ENCODE measurements at regions not wholly inside any gene's neighbourhood (a gene's known extent, or its start where the extent isn't known, plus 50 kb on each side); places are given as distances from the start of the nearest gene placed in this dataset.

DNA sequence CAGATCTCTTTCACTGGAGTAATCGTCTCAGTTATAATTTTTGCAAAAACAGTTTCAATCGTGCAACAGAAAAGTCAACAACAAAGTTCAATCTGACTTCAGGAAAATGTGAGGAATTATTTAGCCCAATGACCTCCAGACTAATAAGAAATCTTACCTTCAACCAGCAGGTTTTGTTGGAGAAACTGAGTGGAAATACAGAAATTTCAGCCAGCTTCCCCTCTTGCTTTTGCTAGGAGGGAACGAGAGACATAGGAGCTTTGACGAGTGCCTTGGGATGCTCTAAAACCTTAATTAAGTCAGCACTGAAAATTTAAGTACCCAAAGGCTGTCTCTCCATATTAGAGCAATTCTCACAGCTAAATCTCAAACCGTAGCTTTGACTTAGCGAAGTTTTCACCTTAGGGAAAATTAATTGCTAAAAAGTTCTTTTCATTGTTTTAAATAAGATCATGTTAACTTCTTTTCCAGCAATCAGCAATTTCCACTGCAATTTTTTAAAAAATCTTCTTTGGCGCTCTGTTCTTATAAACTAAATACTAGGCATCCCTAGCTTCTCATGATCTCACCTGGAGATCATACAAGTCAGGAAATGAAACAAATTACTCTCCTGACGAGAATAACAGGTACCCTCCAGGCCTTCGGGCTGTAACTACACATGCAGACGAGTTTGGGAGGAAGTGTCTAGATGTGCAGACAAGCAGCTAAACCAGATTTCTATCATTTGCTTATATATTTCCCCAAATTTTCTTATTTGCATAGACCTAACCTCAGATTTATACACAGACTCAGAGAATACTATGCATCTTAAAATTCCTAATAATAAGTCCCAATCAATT, 250.2 kb downstream of the FAM43A start:
- no peak for DNase-seq (ENCODE audit: insufficient read length, low spot score)
- TF ChIP-seq POLR2AphosphoS5 (IDR thresholded peaks at IDR 0.05; ENCODE audit: low read depth, low read length): no peak
- TF ChIP-seq POLR2A (IDR thresholded peaks at IDR 0.05; ENCODE audit: low read depth, low read length): no peak
- no peak for TF ChIP-seq PAX5 (IDR thresholded peaks at IDR 0.05; ENCODE audit: insufficient read depth, low read length, severe bottlenecking)
- no peak for TF ChIP-seq SPI1 (IDR thresholded peaks at IDR 0.05; ENCODE audit: low read depth, low read length)
- no peak for TF ChIP-seq POU2F2 (IDR thresholded peaks at IDR 0.05; ENCODE audit: low read depth, low read length)
- TF ChIP-seq TAF1 (IDR thresholded peaks at IDR 0.05; ENCODE audit: low read depth, low read length): no peak
- FAIRE-seq: no peak

DNA sequence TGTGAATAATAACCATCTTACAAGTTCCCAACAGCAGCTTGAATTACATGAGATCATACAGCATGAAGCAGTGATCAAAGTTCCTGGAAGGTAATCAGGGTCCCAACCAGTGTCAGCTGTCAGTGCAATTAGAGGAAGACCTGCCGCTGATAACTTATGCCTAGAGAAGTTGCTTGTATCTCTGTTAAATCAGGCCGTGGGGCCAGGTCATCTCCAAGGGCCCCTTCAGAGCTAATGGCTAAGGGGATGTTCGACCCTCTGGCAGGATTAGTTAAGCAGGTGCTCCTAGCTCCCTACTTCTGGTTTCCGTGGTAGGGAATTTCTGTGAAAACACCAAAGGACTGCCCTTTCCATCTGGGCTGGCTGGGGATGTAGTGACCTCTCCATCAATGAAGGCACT, 251.0 kb downstream of the FAM43A start:
- FAIRE-seq (no peak), DNase-seq (ENCODE audit: insufficient read length, low spot score) (no peak)
- no peak for TF ChIP-seq POLR2AphosphoS5 (IDR thresholded peaks at IDR 0.05; ENCODE audit: low read depth, low read length)

DNA sequence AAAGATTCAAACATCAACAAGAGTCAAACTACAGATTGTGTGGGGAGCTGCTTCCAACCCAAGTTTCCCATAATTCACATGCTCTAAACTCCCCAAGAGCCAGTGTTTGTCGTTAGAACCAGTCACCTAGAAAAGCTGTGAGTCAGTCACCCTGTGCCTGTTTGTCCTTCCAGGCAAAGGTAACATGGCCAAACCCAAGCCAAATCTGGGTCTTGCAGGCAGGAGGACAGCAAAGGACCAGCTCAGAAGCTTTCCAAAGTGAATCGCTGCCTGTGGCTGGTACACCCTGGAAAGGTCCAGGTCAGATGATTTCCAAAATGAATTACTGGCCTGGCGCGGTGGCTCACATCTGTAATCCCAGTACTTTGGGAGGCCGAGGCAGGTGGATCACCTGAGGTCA, 251.5 kb downstream of the FAM43A start:
- TF ChIP-seq TAF1 (IDR thresholded peaks at IDR 0.05; ENCODE audit: low read depth, low read length): no peak
- TF ChIP-seq POU2F2 (IDR thresholded peaks at IDR 0.05; ENCODE audit: low read depth, low read length): no peak
- TF ChIP-seq PAX5 (IDR thresholded peaks at IDR 0.05; ENCODE audit: insufficient read depth, low read length, severe bottlenecking): no peak
- TF ChIP-seq POLR2A (IDR thresholded peaks at IDR 0.05; ENCODE audit: low read depth, low read length): no peak
- FAIRE-seq (no peak), DNase-seq (ENCODE audit: insufficient read length, low spot score) (no peak)

DNA sequence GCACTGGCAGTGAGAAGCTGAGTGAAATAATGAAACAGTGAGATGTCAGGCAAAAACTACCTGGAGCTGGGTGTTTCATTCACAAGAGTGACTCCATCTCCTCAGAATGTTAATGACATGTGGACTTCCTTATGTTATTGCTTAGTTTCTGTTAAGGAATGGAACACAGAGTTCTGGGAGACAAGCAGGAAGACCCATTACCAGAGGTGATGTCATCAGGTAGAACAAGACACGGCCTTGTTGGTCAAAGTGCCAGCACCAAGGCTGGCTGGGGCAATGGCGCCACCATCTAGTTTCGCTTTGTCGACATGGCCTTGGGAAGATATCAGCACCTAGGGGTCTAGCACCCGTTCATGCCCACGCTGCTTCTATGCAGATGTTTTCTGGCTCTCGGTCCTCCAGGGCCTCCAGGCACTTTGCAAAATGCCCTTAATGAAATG, 252.2 kb downstream of the FAM43A start:
- FAIRE-seq (no peak), DNase-seq (ENCODE audit: insufficient read length, low spot score) (no peak)
- TF ChIP-seq SPI1 (IDR thresholded peaks at IDR 0.05; ENCODE audit: low read depth, low read length) (no peak), PAX5 (IDR thresholded peaks at IDR 0.05; ENCODE audit: insufficient read depth, low read length, severe bottlenecking) (no peak), POLR2A (IDR thresholded peaks at IDR 0.05; ENCODE audit: low read depth, low read length) (no peak), TAF1 (IDR thresholded peaks at IDR 0.05; ENCODE audit: low read depth, low read length) (no peak), POLR2AphosphoS5 (IDR thresholded peaks at IDR 0.05; ENCODE audit: low read depth, low read length) (no peak), POU2F2 (IDR thresholded peaks at IDR 0.05; ENCODE audit: low read depth, low read length) (no peak)

DNA sequence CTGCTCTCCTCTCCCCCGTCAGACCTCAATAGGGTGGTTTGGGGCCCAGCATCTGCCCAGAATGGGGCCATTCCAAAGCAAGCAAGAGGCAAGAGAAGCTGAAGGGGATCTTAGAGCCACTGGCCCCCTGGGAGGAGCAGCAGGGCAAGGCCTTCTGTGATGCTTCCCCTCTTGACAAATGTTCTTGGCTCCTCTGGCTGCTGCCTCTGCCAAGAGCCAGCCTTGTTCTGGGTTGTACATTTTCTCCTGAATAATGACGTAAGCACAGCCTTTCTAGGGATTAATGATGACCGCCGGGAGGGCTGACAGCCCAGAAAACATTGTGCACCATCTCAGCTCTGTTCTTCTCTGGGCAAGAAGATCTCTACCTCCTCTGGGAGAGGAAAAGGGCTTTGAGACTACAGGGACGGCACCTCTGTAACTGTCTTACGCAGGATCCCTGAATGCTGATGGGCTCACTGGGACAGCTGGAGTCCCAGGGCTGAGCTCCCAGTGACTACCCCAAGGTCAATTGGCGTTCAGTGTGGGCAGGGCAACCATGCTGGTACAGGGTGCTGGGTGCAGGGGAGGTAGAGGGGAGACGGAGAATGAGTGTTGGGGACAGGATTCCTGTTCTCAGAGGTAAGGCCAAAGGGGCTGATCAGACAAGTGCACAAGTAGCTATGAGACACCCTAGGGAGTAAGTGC, 253.3 kb downstream of the FAM43A start:
- no peak for DNase-seq (ENCODE audit: insufficient read length, low spot score)
- TF ChIP-seq POLR2AphosphoS5 (IDR thresholded peaks at IDR 0.05; ENCODE audit: low read depth, low read length) (no peak), SPI1 (IDR thresholded peaks at IDR 0.05; ENCODE audit: low read depth, low read length) (no peak), POLR2A (IDR thresholded peaks at IDR 0.05; ENCODE audit: low read depth, low read length) (no peak), TAF1 (IDR thresholded peaks at IDR 0.05; ENCODE audit: low read depth, low read length) (no peak), PAX5 (IDR thresholded peaks at IDR 0.05; ENCODE audit: insufficient read depth, low read length, severe bottlenecking) (no peak), POU2F2 (IDR thresholded peaks at IDR 0.05; ENCODE audit: low read depth, low read length) (no peak)
- no peak for FAIRE-seq

DNA sequence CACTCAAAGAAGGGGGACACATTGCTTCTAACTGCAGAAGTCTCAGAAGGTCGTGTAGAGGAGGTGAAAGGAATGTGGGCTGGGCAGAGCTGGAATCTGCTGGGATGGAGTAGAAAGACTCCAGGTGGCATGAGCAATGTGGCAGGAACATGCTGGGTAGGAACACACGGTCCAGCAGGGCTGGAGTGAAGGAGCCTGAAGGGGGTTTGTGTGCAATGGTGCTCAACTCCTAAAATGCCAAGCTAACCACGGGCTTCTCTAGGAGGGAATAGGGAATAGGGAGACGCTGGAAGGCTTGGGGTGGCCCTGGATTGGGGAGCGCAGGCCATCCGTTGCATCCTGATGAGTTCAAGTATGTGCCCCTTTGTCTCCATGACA, 253.8 kb downstream of the FAM43A start:
- FAIRE-seq (no peak), DNase-seq (ENCODE audit: insufficient read length, low spot score) (no peak)
- TF ChIP-seq PAX5 (IDR thresholded peaks at IDR 0.05; ENCODE audit: insufficient read depth, low read length, severe bottlenecking) (no peak), SPI1 (IDR thresholded peaks at IDR 0.05; ENCODE audit: low read depth, low read length) (no peak), POLR2A (IDR thresholded peaks at IDR 0.05; ENCODE audit: low read depth, low read length) (no peak), TAF1 (IDR thresholded peaks at IDR 0.05; ENCODE audit: low read depth, low read length) (no peak), POU2F2 (IDR thresholded peaks at IDR 0.05; ENCODE audit: low read depth, low read length) (no peak)

DNA sequence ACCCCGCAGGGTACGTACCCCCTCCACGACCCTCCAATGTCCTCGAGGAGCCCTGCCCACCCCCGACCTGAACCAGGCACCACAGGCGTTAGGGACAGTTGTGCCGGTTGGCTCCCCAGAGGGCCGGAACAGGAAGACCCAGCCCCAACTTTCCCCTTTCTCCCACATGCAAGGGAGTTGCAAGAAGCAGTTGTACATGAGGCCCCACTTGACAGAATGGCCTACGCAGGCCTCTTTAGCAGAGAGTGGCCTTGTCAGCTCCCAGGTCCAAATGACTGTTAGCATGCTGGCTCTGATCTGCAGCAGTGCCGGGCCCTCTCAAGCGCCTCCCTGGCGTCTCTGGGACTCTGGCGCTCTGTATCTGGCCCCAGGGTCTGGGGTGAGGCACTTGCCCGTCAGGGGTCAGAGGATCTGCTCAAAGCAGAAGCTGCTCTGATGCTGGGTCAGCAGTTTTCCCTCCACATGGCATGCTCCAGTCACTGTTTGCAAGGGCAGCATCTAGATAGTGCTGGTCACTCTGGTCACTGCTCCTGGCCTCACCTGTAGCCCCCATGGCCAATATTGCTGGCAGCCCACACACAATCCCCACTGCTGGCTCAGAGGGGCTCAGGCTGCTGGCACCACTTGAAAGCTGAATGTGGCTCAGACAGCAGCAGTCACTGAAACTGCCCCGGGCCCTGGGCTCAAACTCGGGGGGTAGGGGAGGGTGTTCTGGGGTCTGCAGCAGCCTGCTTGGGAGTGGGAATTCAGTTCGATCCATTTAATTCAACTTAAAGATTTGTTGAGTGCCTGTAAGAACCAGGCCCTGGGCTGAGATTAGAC, 254.5 kb downstream of the FAM43A start:
- TF ChIP-seq TAF1 (IDR thresholded peaks at IDR 0.05; ENCODE audit: low read depth, low read length) (no peak), POLR2AphosphoS5 (IDR thresholded peaks at IDR 0.05; ENCODE audit: low read depth, low read length) (no peak), PAX5 (IDR thresholded peaks at IDR 0.05; ENCODE audit: insufficient read depth, low read length, severe bottlenecking) (no peak), POU2F2 (IDR thresholded peaks at IDR 0.05; ENCODE audit: low read depth, low read length) (no peak), POLR2A (IDR thresholded peaks at IDR 0.05; ENCODE audit: low read depth, low read length) (no peak), SPI1 (IDR thresholded peaks at IDR 0.05; ENCODE audit: low read depth, low read length) (no peak)
- no peak for FAIRE-seq
- no peak for DNase-seq (ENCODE audit: insufficient read length, low spot score)

DNA sequence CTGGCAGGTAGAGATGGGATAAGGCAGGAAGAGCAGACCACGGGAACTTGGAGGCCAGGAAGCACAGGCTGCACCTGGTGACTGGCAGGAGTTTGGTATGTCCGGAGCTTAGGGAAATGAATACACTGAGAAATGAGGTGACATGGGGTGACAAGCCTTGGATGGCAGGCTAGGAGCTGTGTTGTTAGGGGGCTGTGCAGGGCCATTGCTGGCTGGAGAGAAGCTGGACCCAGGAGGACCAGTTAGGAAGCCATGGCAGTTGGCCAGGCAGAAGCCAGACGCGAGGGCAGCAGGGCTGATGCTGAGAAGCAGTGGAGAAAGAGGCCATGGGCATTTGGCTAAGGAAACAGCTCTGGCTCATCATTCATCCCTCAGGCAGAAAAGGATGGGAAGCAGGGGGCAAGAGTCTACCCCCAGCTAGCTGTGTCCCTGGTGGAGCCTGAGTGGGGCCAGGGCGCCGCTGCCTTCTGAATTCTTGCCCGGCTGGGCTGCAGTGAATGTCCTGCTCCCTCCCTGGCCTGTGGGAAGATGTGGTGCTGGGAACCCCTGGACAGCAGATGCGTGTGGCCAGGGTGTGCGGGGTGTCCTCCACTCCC, 255.8 kb downstream of the FAM43A start:
- no peak for DNase-seq (ENCODE audit: insufficient read length, low spot score)
- FAIRE-seq: no peak
- no peak for TF ChIP-seq TAF1 (IDR thresholded peaks at IDR 0.05; ENCODE audit: low read depth, low read length)
- TF ChIP-seq POLR2AphosphoS5 (IDR thresholded peaks at IDR 0.05; ENCODE audit: low read depth, low read length): no peak
- TF ChIP-seq POU2F2 (IDR thresholded peaks at IDR 0.05; ENCODE audit: low read depth, low read length): no peak
- TF ChIP-seq SPI1 (IDR thresholded peaks at IDR 0.05; ENCODE audit: low read depth, low read length): no peak
- TF ChIP-seq PAX5 (IDR thresholded peaks at IDR 0.05; ENCODE audit: insufficient read depth, low read length, severe bottlenecking): no peak
- no peak for TF ChIP-seq POLR2A (IDR thresholded peaks at IDR 0.05; ENCODE audit: low read depth, low read length)

DNA sequence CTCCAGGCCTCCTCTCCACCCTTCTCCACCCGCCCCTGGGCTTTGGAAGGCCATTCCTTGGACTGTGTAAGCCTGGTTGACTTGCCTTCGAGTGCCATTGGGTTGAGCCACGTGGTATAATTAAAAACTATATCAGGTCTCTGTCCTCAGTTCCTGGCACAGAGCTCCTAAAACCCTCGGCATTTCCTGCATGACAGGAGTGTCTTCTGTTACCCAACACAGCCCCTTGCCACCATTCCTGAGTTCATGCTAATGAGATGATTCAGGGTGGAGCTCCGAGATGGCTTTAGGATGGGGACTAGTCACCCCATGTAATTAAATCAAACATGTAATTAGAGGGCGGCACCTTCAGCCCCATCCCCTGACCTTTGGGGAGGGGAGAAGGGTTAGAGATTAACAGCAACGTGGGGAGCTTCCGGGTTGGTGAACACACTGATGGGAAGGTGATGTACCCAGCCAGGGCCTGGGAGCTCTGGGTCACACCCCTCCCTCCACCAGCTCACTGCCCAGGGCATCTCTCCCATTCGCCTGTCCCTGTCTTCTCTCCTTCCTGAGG, 256.4 kb downstream of the FAM43A start:
- TF ChIP-seq SPI1 (IDR thresholded peaks at IDR 0.05; ENCODE audit: low read depth, low read length) (no peak), POLR2AphosphoS5 (IDR thresholded peaks at IDR 0.05; ENCODE audit: low read depth, low read length) (no peak), PAX5 (IDR thresholded peaks at IDR 0.05; ENCODE audit: insufficient read depth, low read length, severe bottlenecking) (no peak), POU2F2 (IDR thresholded peaks at IDR 0.05; ENCODE audit: low read depth, low read length) (no peak), TAF1 (IDR thresholded peaks at IDR 0.05; ENCODE audit: low read depth, low read length) (no peak), POLR2A (IDR thresholded peaks at IDR 0.05; ENCODE audit: low read depth, low read length) (no peak)

More for the DNA sequence above, 256.4 kb downstream of the FAM43A start:
- DNase-seq (ENCODE audit: insufficient read length, low spot score) (no peak), FAIRE-seq (no peak)

Data from GM12891 (cell line).